Calu3 (cell line): ENCODE measurements at regions not wholly inside any gene's neighbourhood (a gene's known extent, or its start where the extent isn't known, plus 50 kb on each side); places are given as distances from the start of the nearest gene placed in this dataset.

ENCODE experiments used
- BruUV-seq: library from RNA; stranded (reverse); fragments of 400-500 nt; replicated peaks from 2 replicates; lab custom pipeline; 2021; lab: Mats Ljungman, UMichigan
- CTCF ChIA-PET: fragments of 300-600 bp; sonication (Branson Sonifier 250); formaldehyde crosslinking; loops from one replicate; lab custom pipeline; 2022; ENCODE audit warnings: antibody characterized with exemption; lab: Charles Lee
- DNase-seq: peaks from one replicate; pipeline ENCODE4 v3.0.0; 2022
- H3K27ac Mint-ChIP-seq: one replicate; pipeline ENCODE4 v1.8.0; 2022; ENCODE audit warnings: mixed read lengths; ENCODE audit not compliant: unreplicated experiment
- H3K27me3 Mint-ChIP-seq: one replicate; pipeline ENCODE4 v1.8.0; 2022; ENCODE audit warnings: mixed read lengths; ENCODE audit not compliant: unreplicated experiment
- H3K36me3 Mint-ChIP-seq: one replicate; pipeline ENCODE4 v1.8.0; 2022; ENCODE audit warnings: mild to moderate bottlenecking, moderate library complexity, mixed read lengths; ENCODE audit not compliant: insufficient read depth, unreplicated experiment
- H3K4me1 Mint-ChIP-seq: one replicate; pipeline ENCODE4 v1.8.0; 2022; ENCODE audit warnings: mild to moderate bottlenecking, low read depth, mixed read lengths; ENCODE audit not compliant: unreplicated experiment
- H3K4me3 Mint-ChIP-seq: one replicate; pipeline ENCODE4 v1.8.0; 2022; ENCODE audit warnings: mild to moderate bottlenecking, low read depth, moderate library complexity, mixed read lengths; ENCODE audit not compliant: unreplicated experiment
- H3K9me3 Mint-ChIP-seq: one replicate; pipeline ENCODE4 v1.8.0; 2022; ENCODE audit warnings: low read depth, mixed read lengths; ENCODE audit not compliant: unreplicated experiment
- intact Hi-C: fragments of 100-400 bp; cut with micrococcal nuclease; formaldehyde crosslinking; loops from one replicate; pipeline ENCODE4 v1.10.0; 2022; ENCODE audit not compliant: unreplicated experiment
- TF ChIP-seq, protein P1 (sequence below): fragments of 200-600 bp; IDR thresholded peaks from one replicate; pipeline ENCODE4 v1.8.0; 2022; ENCODE audit warnings: antibody characterized with exemption; ENCODE audit not compliant: unreplicated experiment

DNA sequence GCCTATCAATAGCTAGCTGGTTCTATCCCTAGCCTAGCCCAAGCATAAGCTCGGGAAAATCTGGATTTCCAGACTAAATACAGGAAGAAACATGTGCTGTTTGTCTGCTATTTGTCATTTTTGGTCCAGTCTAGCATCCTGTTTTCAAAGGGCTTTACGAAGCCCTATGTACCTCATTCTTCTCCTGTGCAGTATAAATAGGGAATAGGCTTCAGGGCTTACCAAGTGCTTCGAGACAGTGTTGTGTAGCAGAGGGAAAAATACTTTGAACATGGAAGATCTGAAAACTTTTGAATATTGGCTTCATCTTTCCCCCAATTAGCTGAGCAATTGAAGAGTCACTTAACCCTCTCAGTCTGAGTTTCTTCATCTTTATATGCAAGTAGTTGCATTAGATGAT is 679.8 kb downstream of the TDRD15 start:
- no peaks in the 10 kb centered on the region for H3K4me1 Mint-ChIP-seq
- no peak overlapping the region for H3K27ac Mint-ChIP-seq
- no TSS peak for BruUV-seq
- H3K27me3 Mint-ChIP-seq: no peaks in the 10 kb centered on the region
- no peaks in the 10 kb centered on the region for H3K36me3 Mint-ChIP-seq
- no peak overlapping the region for H3K4me3 Mint-ChIP-seq
- DNase-seq: no peak
- CTCF ChIA-PET: no interaction called here
- TF ChIP-seq, protein P1, sequence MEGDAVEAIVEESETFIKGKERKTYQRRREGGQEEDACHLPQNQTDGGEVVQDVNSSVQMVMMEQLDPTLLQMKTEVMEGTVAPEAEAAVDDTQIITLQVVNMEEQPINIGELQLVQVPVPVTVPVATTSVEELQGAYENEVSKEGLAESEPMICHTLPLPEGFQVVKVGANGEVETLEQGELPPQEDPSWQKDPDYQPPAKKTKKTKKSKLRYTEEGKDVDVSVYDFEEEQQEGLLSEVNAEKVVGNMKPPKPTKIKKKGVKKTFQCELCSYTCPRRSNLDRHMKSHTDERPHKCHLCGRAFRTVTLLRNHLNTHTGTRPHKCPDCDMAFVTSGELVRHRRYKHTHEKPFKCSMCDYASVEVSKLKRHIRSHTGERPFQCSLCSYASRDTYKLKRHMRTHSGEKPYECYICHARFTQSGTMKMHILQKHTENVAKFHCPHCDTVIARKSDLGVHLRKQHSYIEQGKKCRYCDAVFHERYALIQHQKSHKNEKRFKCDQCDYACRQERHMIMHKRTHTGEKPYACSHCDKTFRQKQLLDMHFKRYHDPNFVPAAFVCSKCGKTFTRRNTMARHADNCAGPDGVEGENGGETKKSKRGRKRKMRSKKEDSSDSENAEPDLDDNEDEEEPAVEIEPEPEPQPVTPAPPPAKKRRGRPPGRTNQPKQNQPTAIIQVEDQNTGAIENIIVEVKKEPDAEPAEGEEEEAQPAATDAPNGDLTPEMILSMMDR: no peak
- intact Hi-C loops: no loop called here
- peaks cover 7% of the 10 kb centered on the region for H3K9me3 Mint-ChIP-seq

DNA sequence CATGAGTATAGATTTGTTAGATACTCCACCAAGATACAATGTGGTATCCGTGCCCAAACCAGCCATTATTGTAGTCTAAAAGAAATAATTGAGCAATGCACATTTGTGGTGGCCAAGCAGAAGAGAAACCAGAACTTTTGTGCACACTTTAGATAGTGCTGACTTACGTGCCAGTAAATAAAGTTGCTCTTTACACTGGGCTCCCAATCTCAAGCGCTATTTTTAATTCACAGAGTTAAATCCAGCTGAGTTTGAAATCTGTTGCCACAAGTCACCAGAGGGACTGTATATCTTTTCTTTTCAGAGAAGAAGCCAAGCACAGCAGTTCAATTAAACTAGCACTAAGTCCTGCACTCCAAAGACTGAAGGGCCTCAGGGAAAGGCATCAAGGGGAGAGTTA is 680.4 kb downstream of the TDRD15 start:
- no peak overlapping the region for H3K27ac Mint-ChIP-seq
- no peak for DNase-seq
- intact Hi-C loops: no loop called here

DNA sequence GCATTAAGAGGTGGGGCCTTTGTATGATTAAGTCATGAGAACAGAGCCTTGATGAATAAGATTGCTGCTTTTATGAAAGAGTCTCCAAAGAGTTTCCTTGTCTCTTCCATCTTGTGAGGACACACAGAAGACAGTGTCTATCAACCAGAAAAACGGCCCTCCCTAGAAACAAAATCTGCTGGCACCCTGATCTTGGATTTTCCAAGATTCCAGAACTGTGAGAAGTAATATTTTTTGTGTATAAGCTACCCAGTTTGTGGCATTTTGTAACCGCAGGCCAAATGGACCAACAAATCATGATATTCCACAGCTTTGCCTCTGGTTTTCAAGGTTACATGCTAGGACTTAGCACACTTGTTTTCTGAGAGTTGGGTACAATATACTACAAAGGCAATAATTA is 687.8 kb downstream of the TDRD15 start:
- no peaks in the 10 kb centered on the region for H3K4me1 Mint-ChIP-seq
- DNase-seq: no peak
- intact Hi-C loops: no loop called here
- no peaks in the 10 kb centered on the region for H3K27me3 Mint-ChIP-seq
- CTCF ChIA-PET: interaction anchor here (0.8 kb wide), 1 partner anchor 1681 kb away, joined by 4 read pairs; no protein-coding TSS in a partner anchor
- H3K9me3 Mint-ChIP-seq: peaks cover 2% of the 10 kb centered on the region
- no TSS peak for BruUV-seq
- no peaks in the 10 kb centered on the region for H3K36me3 Mint-ChIP-seq
- H3K27ac Mint-ChIP-seq: no peak overlapping the region
- TF ChIP-seq, protein P1: no peak
- no peak overlapping the region for H3K4me3 Mint-ChIP-seq

More for the DNA sequence above, 680.4 kb downstream of the TDRD15 start:
- Mint-ChIP-seq H3K36me3 (no peaks in the 10 kb centered on the region), H3K4me3 (no peak overlapping the region), H3K4me1 (no peaks in the 10 kb centered on the region), H3K9me3 (peaks cover 7% of the 10 kb centered on the region), H3K27me3 (no peaks in the 10 kb centered on the region)
- TF ChIP-seq, protein P1: no peak
- BruUV-seq: no TSS peak
- CTCF ChIA-PET: interaction anchor here (0.6 kb wide), 1 partner anchor 712 kb away, joined by 3 read pairs; no protein-coding TSS in a partner anchor

DNA sequence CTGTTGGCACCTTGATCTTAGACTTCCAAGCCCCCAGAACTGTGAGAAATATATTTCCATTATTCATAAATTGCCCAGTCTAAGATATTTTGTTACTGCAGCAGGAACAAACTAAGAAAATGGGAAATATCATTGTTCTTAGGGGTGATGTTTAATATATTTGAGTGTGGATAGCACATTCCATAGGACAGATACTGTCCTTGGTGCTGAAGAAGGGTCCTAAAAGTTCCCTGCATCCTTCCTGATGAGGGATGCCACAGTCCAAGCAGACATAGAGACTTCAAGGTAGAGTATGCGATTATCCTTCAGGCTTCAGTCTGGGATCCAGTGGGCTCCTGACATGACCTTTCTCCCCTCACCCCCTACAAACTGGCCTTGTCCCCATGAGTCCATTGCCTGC is 689.0 kb downstream of the TDRD15 start:
- Mint-ChIP-seq H3K4me1 (no peaks in the 10 kb centered on the region), H3K27ac (no peak overlapping the region), H3K27me3 (no peaks in the 10 kb centered on the region), H3K9me3 (peaks cover 2% of the 10 kb centered on the region), H3K4me3 (no peak overlapping the region), H3K36me3 (no peaks in the 10 kb centered on the region)
- intact Hi-C loops: no loop called here
- DNase-seq: no peak
- BruUV-seq: no TSS peak
- TF ChIP-seq, protein P1: no peak
- CTCF ChIA-PET: no interaction called here
